Fibroblast of skin of left biceps (primary cell): ENCODE measurements at regions not wholly inside any gene's neighbourhood (a gene's known extent, or its start where the extent isn't known, plus 50 kb on each side); places are given as distances from the start of the nearest gene placed in this dataset.

ENCODE experiments used
- DNase-seq, 2 experiments: peaks; one replicate each; pipeline ENCODE4 v3.0.0-alpha.2; 2013; ENCODE audit warnings: low read depth in 2 of 2

DNA sequence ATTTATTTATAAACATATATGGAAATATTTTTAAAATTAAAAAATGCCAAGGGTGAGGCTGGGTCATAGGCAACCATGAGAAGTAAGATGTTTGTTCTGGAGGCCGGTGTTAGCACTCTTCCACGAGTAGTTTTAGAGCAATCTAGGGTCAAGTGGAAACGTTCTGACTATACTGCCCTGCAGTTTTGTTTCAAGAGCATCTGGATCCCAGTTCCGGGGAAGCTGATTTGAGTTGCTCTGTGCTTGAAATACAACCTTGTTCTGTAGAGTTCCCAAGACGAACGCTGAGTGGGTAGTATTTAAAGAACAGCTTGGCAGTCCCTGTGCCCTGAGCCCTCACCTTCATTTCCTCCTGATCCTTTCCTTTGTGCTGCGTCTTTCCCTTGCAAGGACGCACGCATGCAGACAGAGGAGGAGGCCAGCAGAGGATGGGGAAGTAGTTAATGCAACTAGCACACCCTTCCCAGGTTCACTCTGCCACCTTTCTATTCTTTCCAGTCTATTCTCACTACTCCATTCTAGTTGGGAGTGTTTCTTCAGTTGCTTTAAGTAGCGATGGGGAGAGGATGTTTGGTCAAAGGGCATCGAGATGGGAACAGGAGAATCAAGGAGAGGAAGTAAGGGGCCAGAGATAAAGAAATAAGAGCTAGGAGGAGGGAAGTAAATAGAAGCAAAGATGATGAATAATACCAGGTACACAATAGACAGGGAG lies 68.3 kb upstream of the ZSWIM6 start:
- no peak for DNase-seq

- no peak for DNase-seq
Measured at GRCh38 chr5:61264273-61264661, 67.8 kb upstream of the ZSWIM6 start.

DNA sequence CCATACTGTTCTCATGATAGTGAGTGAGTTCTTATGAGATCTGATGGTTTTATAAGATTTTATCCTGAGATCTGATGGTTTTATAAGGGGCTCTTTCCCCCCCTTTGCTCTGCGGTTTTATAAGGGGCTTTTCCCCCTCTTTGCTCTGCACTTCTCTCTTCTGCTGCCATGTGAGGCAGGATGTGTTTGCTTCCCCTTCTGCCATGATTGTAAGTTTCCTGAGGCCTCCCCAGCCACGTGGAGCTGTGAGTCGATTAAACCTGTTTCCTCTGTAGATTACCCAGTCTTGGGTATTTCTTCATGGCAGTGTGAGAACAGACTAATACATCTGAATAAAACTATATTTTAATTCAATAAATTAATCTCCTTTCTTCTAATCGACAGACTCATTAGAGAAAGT lies 64.9 kb upstream of the ZSWIM6 start:
- DNase-seq, result no peak

DNA sequence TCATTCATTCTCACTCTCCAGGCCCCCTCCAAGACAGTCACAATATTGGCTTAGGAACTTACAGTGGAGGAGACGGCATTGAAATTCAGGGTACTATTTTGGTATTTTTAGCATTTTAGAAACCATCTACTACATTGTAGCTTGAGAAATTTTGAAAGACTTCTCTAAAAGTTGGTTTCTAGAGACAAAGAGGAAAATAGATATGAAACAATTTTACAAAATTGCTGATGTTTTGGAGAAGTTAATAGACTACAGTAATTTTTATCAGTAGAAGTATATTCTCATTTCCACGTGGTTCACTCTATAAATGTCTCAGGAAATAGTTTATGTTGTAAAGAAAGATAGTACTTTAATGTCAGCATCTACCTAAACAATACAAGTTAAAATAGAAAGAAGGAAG lies 63.2 kb upstream of the ZSWIM6 start:
- no peak for DNase-seq

- no peak for DNase-seq
Measured at GRCh38 chr5:61270510-61271165, 61.4 kb upstream of the ZSWIM6 start.

GRCh38 chr5:61272688-61273087 lies 59.4 kb upstream of the ZSWIM6 start:
- DNase-seq, result no peak

DNA sequence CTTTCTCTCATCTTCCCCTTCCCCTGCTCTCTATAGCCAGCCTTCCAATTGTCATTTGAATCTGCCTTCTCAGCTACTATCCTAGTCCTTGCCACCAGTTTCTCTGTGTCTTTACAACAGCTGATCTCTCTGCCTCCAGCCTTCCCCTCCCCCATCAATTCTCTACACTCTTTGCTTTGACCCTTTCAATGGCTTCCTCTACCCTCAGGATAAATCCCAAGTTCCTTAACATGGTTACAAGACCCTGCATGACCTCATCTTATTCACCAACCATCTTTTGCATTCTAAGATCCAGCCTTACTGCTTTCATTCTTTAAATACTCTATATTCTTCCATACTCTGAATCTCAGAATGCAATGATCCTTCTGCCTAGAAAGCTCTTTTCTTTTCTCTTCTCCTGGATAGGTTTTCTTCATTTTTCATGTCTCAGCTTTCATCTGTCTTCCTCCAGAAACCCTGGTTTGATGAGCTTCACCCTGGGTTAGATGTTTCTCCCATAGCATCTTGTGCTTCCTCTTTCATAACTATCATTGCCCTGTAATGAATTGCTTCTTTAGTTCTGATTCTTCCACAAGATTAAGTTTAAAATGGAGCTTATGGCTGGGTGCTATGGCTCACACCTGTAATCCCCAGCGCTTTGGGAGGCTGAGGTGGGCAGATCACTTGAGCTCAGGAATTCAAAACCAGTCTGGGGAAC lies 58.6 kb upstream of the ZSWIM6 start:
- DNase-seq, result no peak

DNA sequence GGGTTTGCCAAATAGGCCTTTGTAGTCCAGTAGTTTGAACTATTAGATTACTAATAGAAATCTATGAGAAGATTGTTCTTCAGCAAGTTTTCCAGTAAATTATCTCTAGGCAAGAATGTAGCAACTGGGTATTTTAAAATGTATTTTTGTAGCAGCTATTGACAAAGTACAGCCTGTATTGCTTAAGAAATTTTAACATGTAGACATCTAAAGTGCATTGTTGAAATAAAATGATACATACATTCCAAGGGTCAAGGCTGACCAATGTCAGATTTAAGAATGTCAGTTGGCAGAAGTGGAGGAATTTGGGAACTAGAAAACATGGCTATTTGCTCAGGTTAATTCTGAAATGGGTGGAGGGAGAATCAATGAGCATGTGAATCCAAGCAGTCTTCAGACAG lies 57.5 kb upstream of the ZSWIM6 start:
- DNase-seq, result no peak

GRCh38 chr5:61275841-61276240 lies 56.2 kb upstream of the ZSWIM6 start:
- DNase-seq, result peak; percentile 43 to 49

DNA sequence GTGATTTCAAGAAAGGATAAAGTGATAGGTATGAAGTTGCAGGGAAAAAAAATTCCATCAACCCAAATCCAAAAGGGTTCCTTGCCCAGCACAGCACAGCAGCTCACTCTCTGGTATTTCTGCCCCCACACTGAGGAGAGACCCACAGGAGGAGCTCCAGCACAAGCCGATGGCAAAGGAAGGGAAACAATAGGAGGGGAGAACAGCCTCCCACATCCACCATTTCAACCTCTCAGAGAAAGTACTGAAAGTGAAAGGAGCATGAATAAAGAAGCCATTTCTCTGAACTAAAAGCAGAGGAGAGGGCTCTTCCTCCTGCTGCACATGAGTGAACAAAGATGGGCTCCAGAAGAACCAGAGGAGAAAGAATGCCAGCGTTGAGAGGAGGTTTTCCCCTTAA lies 54.9 kb upstream of the ZSWIM6 start:
- DNase-seq, result no peak

DNA sequence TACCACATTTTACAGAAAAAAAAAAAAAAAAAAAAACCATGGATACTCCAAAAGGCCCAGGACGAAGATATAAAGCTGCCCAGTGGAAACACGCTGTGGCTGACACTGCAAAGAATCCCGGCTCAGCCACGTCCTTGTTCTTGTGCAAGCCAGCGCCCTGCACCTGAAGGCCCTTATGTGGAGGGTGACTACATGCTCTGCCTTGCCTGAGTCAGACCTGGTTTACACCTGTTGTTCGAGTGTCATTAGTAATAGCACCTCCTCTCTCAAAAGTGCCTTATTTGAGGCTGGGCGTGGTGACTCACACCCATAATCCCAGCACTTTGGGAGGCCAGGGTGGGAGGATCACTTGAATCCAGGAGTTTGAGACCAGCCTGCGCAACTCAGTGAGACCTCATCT lies 54.3 kb upstream of the ZSWIM6 start:
- no peak for DNase-seq

DNA sequence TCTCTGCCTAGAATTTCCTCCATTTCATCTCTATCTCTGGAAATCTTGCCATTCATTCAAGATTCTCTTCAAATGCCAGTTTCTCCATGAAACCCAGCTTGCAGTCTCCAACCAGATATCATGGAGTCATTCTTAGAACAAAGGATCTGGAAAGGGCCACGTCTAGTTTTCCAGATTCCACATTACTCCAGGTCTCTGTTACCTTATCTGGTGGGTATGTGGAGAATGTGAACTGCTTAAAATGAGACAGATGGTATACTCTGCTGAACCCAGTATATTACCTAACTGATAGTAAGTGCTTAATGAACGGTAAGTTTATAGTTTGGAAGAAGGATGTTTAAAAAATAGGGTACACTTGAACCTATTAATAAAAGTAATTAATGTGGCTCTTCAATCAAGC lies 52.3 kb upstream of the ZSWIM6 start:
- no peak for DNase-seq

GRCh38 chr5:61280205-61280604 lies 51.9 kb upstream of the ZSWIM6 start:
- DNase-seq, result peak; percentile 63 to 70

GRCh38 chr5:61280761-61281427 lies 51.2 kb upstream of the ZSWIM6 start:
- no peak for DNase-seq

DNA sequence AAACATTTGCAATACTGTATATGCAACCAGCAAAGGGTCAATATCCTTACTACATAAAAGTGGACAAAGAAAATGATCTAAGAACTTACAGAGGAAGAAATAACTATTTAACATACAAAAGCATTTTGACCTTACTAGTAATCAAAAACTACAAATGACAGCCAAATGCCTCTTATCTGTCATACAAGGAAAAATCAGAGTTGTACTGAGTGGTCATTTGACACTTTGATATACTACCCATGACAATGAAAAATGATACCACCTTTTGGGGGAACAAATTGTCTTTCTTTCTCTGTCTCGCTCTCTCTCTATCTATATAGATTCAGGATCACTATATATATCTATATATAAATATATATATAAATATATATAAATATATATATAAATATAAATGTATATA lies 50.4 kb upstream of the ZSWIM6 start:
- DNase-seq, result no peak
